Fibroblast of upper back skin (primary cell): ENCODE measurements at regions not wholly inside any gene's neighbourhood (a gene's known extent, or its start where the extent isn't known, plus 50 kb on each side); places are given as distances from the start of the nearest gene placed in this dataset.
"Not testable (repeated sequence)": the region's sequence is repeated elsewhere in the genome, so short reads cannot be mapped to it uniquely, and the experiment has no call there.

Experiments used
- DNase-seq: peaks from one replicate; pipeline ENCODE4 v3.0.0-alpha.2; 2013

- no peak for DNase-seq
Observed at GRCh38 chr5:38143384-38143783, 115.0 kb upstream of the EGFLAM start.

- no peak for DNase-seq
Observed at GRCh38 chr5:38141665-38142064, 116.7 kb upstream of the EGFLAM start.

GRCh38 chr5:38138574-38138973, 119.8 kb upstream of the EGFLAM start:
- DNase-seq = no peak

- DNase-seq = no peak
Observed at GRCh38 chr5:38135486-38136039, 122.8 kb upstream of the EGFLAM start.

- DNase-seq = no peak
Observed at GRCh38 chr5:38134810-38135209, 123.5 kb upstream of the EGFLAM start.

GRCh38 chr5:38134294-38134693, 124.1 kb upstream of the EGFLAM start:
- not testable (repeated sequence) for DNase-seq

- no peak for DNase-seq
Observed at GRCh38 chr5:38131686-38132085, 126.7 kb upstream of the EGFLAM start.

- no peak for DNase-seq
Observed at GRCh38 chr5:38124321-38124720, 134.0 kb upstream of the EGFLAM start.

GRCh38 chr5:38121420-38121819, 136.9 kb upstream of the EGFLAM start:
- no peak for DNase-seq

- no peak for DNase-seq
Observed at GRCh38 chr5:38119836-38120235, 138.5 kb upstream of the EGFLAM start.

GRCh38 chr5:38117784-38118479, 140.4 kb upstream of the EGFLAM start:
- DNase-seq = no peak

- no peak for DNase-seq
Observed at GRCh38 chr5:38115318-38115827, 143.0 kb upstream of the EGFLAM start.

GRCh38 chr5:38113880-38114279, 144.5 kb upstream of the EGFLAM start:
- DNase-seq = no peak

- no peak for DNase-seq
Observed at GRCh38 chr5:38113456-38113855, 144.9 kb upstream of the EGFLAM start.

- no peak for DNase-seq
Observed at GRCh38 chr5:38112938-38113337, 145.4 kb upstream of the EGFLAM start.

GRCh38 chr5:38110130-38110529, 148.2 kb upstream of the EGFLAM start:
- DNase-seq = no peak

- DNase-seq = no peak
Observed at GRCh38 chr5:38107096-38107495, 151.3 kb upstream of the EGFLAM start.

- DNase-seq = no peak
Observed at GRCh38 chr5:38105801-38106200, 152.6 kb upstream of the EGFLAM start.

GRCh38 chr5:38105231-38105570, 153.2 kb upstream of the EGFLAM start:
- DNase-seq = no peak

GRCh38 chr5:38104497-38105230, 153.7 kb upstream of the EGFLAM start:
- no peak for DNase-seq

GRCh38 chr5:38101897-38102296, 156.5 kb upstream of the EGFLAM start:
- no peak for DNase-seq

- no peak for DNase-seq
Observed at GRCh38 chr5:38099205-38100168, 158.9 kb upstream of the EGFLAM start.

- no peak for DNase-seq
Observed at GRCh38 chr5:38094889-38095288, 163.5 kb upstream of the EGFLAM start.
